COR-L47 (cell line): ENCODE measurements at regions not wholly inside any gene's neighbourhood (a gene's known extent, or its start where the extent isn't known, plus 50 kb on each side); places are given as distances from the start of the nearest gene placed in this dataset.

Source experiments
- DNase-seq: peaks from one replicate; lab custom pipeline; 2025; lab: John Stamatoyannopoulos, UW

GRCh38 chr9:78724896-78725295 lies 428.0 kb downstream of the PSAT1 start:
- no peak for DNase-seq

- no peak for DNase-seq
Measured at GRCh38 chr9:78725503-78725902, 428.6 kb downstream of the PSAT1 start.

GRCh38 chr9:78745331-78745730 lies 448.4 kb downstream of the PSAT1 start:
- no peak for DNase-seq

GRCh38 chr9:78746010-78746409 lies 449.1 kb downstream of the PSAT1 start:
- no peak for DNase-seq

GRCh38 chr9:78753039-78753438 lies 456.1 kb downstream of the PSAT1 start:
- DNase-seq, result no peak

- DNase-seq, result no peak
Measured at GRCh38 chr9:78756813-78757510, 460.0 kb downstream of the PSAT1 start.

GRCh38 chr9:78763424-78763823 lies 466.5 kb downstream of the PSAT1 start:
- no peak for DNase-seq

- no peak for DNase-seq
Measured at GRCh38 chr9:78765861-78766260, 468.9 kb downstream of the PSAT1 start.

- no peak for DNase-seq
Measured at GRCh38 chr9:78767490-78767889, 470.6 kb downstream of the PSAT1 start.

- DNase-seq, result no peak
Measured at GRCh38 chr9:78769690-78770089, 472.8 kb downstream of the PSAT1 start.

- no peak for DNase-seq
Measured at GRCh38 chr9:78775211-78775610, 478.3 kb downstream of the PSAT1 start.

- DNase-seq, result no peak
Measured at GRCh38 chr9:78775696-78776295, 478.9 kb downstream of the PSAT1 start.

- no peak for DNase-seq
Measured at GRCh38 chr9:78777747-78778146, 480.8 kb downstream of the PSAT1 start.

GRCh38 chr9:78778318-78778717 lies 481.4 kb downstream of the PSAT1 start:
- no peak for DNase-seq

GRCh38 chr9:78778861-78779374 lies 482.0 kb downstream of the PSAT1 start:
- no peak for DNase-seq

GRCh38 chr9:78781681-78782080 lies 484.8 kb downstream of the PSAT1 start:
- DNase-seq, result no peak

GRCh38 chr9:78782234-78782633 lies 485.3 kb downstream of the PSAT1 start:
- DNase-seq, result no peak

- DNase-seq, result no peak
Measured at GRCh38 chr9:78782858-78783257, 485.9 kb downstream of the PSAT1 start.

GRCh38 chr9:78783743-78784142 lies 486.8 kb downstream of the PSAT1 start:
- no peak for DNase-seq

GRCh38 chr9:78786794-78787193 lies 489.9 kb downstream of the PSAT1 start:
- DNase-seq, result no peak

GRCh38 chr9:78788101-78788500 lies 491.2 kb downstream of the PSAT1 start:
- DNase-seq, result no peak

GRCh38 chr9:78791779-78792178 lies 494.9 kb downstream of the PSAT1 start:
- no peak for DNase-seq

- DNase-seq, result no peak
Measured at GRCh38 chr9:78792745-78793144, 495.8 kb downstream of the PSAT1 start.

- DNase-seq, result no peak
Measured at GRCh38 chr9:78805771-78806170, 508.8 kb downstream of the PSAT1 start.
